Kidney (tissue), 13 donors: ENCODE measurements at regions not wholly inside any gene's neighbourhood (a gene's known extent, or its start where the extent isn't known, plus 50 kb on each side); places are given as distances from the start of the nearest gene placed in this dataset.

ENCODE experiments used
- DNase-seq, 5 donors: peaks; one replicate each; pipeline ENCODE4 v3.0.0-alpha.2; 2013 to 2020
- FAIRE-seq: peaks from 2 replicates; lab custom pipeline; 2012; peaks lifted over from hg19 to GRCh38; lab: Jason Lieb, UNC
- H3K27ac ChIP-seq, 2 donors: one replicate each; pipeline ENCODE4 v1.7.0; 2013; ENCODE audit warnings: low read depth in 2 of 2, low read length in 2 of 2, inconsistent platforms in 1 of 2
- H3K27me3 ChIP-seq: one replicate; pipeline ENCODE4 v1.7.1; 2013; ENCODE audit warnings: low read length, inconsistent platforms; ENCODE audit not compliant: control insufficient read depth, insufficient read depth
- H3K36me3 ChIP-seq, 3 donors: one replicate each; pipeline versions ENCODE4 v1.7.0 to v1.7.1; 2013; ENCODE audit warnings: low read length in 3 of 3, control low read depth in 1 of 3, inconsistent platforms in 1 of 3; ENCODE audit not compliant: insufficient read depth in 3 of 3, control insufficient read depth in 2 of 3
- H3K4me1 ChIP-seq, 3 donors: one replicate each; pipeline versions ENCODE4 v1.7.0 to v1.7.1; 2013; ENCODE audit warnings: low read length in 3 of 3, inconsistent platforms in 1 of 3, low read depth in 1 of 3; ENCODE audit not compliant: control insufficient read depth in 2 of 3, insufficient read depth in 2 of 3
- H3K4me3 ChIP-seq, 3 donors: one replicate each; pipeline versions ENCODE4 v1.7.0 to v1.8.1; 2013; ENCODE audit warnings: low read length in 3 of 3, control low read depth in 1 of 3, inconsistent platforms in 1 of 3
- H3K9ac ChIP-seq, 3 donors: one replicate each; pipeline versions ENCODE4 v1.7.0 to v1.7.1; 2013; ENCODE audit warnings: low read length in 3 of 3, control low read depth in 1 of 3, inconsistent platforms in 1 of 3
- H3K9me3 ChIP-seq, 3 donors: one replicate each; pipeline versions ENCODE4 v1.7.0 to v1.7.1; 2013; ENCODE audit warnings: low read length in 3 of 3, control low read depth in 1 of 3, inconsistent platforms in 1 of 3; ENCODE audit not compliant: control insufficient read depth in 2 of 3, insufficient read depth in 1 of 3
- intact Hi-C: fragments of 100-400 bp; cut with DNase I; formaldehyde crosslinking; loops from one replicate; pipeline ENCODE4 v1.11.1; 2022
- TF ChIP-seq, protein P1 (sequence below): IDR thresholded peaks from 3 replicates; pipeline ENCODE4 v1.5.1; 2012; ENCODE audit warnings: mild to moderate bottlenecking, moderate library complexity, borderline replicate concordance; ENCODE audit not compliant: insufficient read depth; ENCODE audit errors: extremely low read depth
- donor health status: control.
- donor health status: control.
- donor health status: control.
- donor health status: control.
- donor health status: control.
- donor health status: DM: yes; HTN: yes; CAD: no.
- donor health status: Normal renal cell carcinoma (clear cell type).

DNA sequence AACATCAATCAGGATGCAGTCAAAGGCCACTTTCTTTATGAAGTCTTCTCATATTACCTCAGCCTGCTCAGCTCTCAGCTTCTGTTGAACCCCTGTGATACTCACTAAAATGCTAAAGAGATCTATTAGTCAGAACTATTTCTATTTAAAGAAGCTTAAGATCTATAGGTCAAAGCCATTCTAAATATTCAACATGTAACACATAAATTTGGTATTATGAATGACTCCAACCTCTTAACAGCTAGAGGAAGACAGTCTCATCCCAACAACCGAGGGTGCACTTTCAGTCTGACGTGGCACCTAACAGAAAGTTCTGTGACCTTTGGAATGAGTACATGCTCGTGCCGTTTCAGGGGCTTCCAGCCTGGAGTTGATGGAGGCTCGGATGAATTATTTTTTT is 301.5 kb upstream of the VLDLR start:
- TF ChIP-seq, protein P1, sequence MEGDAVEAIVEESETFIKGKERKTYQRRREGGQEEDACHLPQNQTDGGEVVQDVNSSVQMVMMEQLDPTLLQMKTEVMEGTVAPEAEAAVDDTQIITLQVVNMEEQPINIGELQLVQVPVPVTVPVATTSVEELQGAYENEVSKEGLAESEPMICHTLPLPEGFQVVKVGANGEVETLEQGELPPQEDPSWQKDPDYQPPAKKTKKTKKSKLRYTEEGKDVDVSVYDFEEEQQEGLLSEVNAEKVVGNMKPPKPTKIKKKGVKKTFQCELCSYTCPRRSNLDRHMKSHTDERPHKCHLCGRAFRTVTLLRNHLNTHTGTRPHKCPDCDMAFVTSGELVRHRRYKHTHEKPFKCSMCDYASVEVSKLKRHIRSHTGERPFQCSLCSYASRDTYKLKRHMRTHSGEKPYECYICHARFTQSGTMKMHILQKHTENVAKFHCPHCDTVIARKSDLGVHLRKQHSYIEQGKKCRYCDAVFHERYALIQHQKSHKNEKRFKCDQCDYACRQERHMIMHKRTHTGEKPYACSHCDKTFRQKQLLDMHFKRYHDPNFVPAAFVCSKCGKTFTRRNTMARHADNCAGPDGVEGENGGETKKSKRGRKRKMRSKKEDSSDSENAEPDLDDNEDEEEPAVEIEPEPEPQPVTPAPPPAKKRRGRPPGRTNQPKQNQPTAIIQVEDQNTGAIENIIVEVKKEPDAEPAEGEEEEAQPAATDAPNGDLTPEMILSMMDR: no peak
- Histone ChIP-seq H3K4me3 (no peak overlapping the region), H3K27ac (no peak overlapping the region), H3K4me1 (no peaks in the 10 kb centered on the region), H3K27me3 (no peaks in the 10 kb centered on the region), H3K36me3 (no peaks in the 10 kb centered on the region), H3K9me3 (no peaks in the 10 kb centered on the region), H3K9ac (no peak overlapping the region)
- FAIRE-seq (no peak), DNase-seq (no peak)
- intact Hi-C loops: no loop called here

GRCh38 chr9:2320632-2321031 is 301.0 kb upstream of the VLDLR start:
- Histone ChIP-seq H3K36me3 (no peaks in the 10 kb centered on the region), H3K4me1 (no peaks in the 10 kb centered on the region), H3K27ac (no peak overlapping the region), H3K9ac (no peak overlapping the region), H3K27me3 (no peaks in the 10 kb centered on the region), H3K4me3 (no peak overlapping the region), H3K9me3 (no peaks in the 10 kb centered on the region)
- intact Hi-C loops: no loop called here
- TF ChIP-seq, protein P1: no peak
- no peak for DNase-seq
- no peak for FAIRE-seq

- H3K27ac ChIP-seq: no peak overlapping the region
- no peak overlapping the region for H3K4me3 ChIP-seq
- intact Hi-C loops: no loop called here
- no peaks in the 10 kb centered on the region for H3K4me1 ChIP-seq
- FAIRE-seq: no peak
- H3K9me3 ChIP-seq: no peaks in the 10 kb centered on the region
- DNase-seq: no peak
- no peaks in the 10 kb centered on the region for H3K27me3 ChIP-seq
- no peaks in the 10 kb centered on the region for H3K36me3 ChIP-seq
- TF ChIP-seq, protein P1: peak; percentile 28
- H3K9ac ChIP-seq: no peak overlapping the region
Measured at GRCh38 chr9:2321523-2322148, 300.0 kb upstream of the VLDLR start.

GRCh38 chr9:2324742-2325141 is 296.8 kb upstream of the VLDLR start:
- TF ChIP-seq, protein P1: no peak
- no peak overlapping the region for H3K4me3 ChIP-seq
- no peaks in the 10 kb centered on the region for H3K36me3 ChIP-seq
- no peaks in the 10 kb centered on the region for H3K4me1 ChIP-seq
- DNase-seq (no peak), FAIRE-seq (no peak)
- no peaks in the 10 kb centered on the region for H3K9me3 ChIP-seq
- intact Hi-C loops: no loop called here
- no peaks in the 10 kb centered on the region for H3K27me3 ChIP-seq
- H3K27ac ChIP-seq: no peak overlapping the region
- no peak overlapping the region for H3K9ac ChIP-seq
